ENCODE measurements at regions not wholly inside any gene's neighbourhood (a gene's known extent, or its start where the extent isn't known, plus 50 kb on each side); places are given as distances from the start of the nearest gene placed in this dataset.

GRCh38 chr11:64501500-64502427, 54.0 kb upstream of the SLC22A11 start:
- no peak for DNase-seq (ENCODE audit: low read depth)

DNA sequence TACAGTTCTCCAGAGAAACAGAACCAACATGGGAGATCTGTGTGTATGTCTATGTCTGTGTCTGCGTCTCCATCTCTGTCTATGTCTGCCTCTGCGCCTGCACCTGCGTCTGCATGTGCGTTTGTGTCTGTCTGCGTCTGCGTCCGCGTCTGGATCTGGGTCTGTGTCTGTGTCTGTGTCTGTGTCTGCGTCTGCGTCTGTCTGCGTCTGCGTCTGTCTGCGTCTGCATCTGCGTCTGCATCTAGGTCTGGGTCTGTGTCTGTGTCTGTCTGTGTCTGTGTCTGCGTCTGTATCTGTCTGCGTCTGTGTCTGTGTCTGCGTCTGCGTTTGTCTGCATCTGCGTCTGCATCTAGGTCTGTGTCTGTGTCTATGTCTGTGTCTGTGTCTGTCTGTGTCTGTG, 53.1 kb upstream of the SLC22A11 start:
- DNase-seq (ENCODE audit: low read depth), result no peak

GRCh38 chr11:64503186-64503753, 52.5 kb upstream of the SLC22A11 start:
- DNase-seq (ENCODE audit: low read depth), result no peak

GRCh38 chr11:64504999-64505398, 50.7 kb upstream of the SLC22A11 start:
- DNase-seq (ENCODE audit: low read depth), result no peak
